IMR-90 (cell line): ENCODE measurements at regions not wholly inside any gene's neighbourhood (a gene's known extent, or its start where the extent isn't known, plus 50 kb on each side); places are given as distances from the start of the nearest gene placed in this dataset.

Experiments
- ATAC-seq: fragments of 200-7000 bp; cut with Tn5 transposase; 2 replicates; pipeline ENCODE4 v1.9.1; 2020; ENCODE audit warnings: low read depth, mild to moderate bottlenecking, moderate library complexity
- BruUV-seq: library from RNA; stranded (reverse); fragments of 400-500 nt; replicated peaks from 2 replicates; lab custom pipeline; 2021; lab: Mats Ljungman, UMichigan
- CTCF ChIA-PET: fragments of 300-600 bp; formaldehyde crosslinking; extraction: SDS; loops from one replicate; lab custom pipeline; 2021; ENCODE audit warnings: antibody characterized with exemption; lab: Yijun Ruan, JAX
- POLR2A ChIA-PET: fragments of 300-600 bp; sonication (Branson Sonifier 250); formaldehyde crosslinking; loops from one replicate; lab custom pipeline; 2022; ENCODE audit warnings: antibody characterized with exemption; ENCODE audit not compliant: unreplicated experiment; lab: Charles Lee
- DNase-seq: peaks from one replicate; pipeline ENCODE4 v3.0.0; 2013
- H2AFZ ChIP-seq: replicated peaks from 2 replicates; pipeline ENCODE3; 2013; ENCODE audit warnings: low read length, mild to moderate bottlenecking; ENCODE audit not compliant: poor library complexity
- H2AK5ac ChIP-seq: 2 replicates; pipeline ENCODE4 v1.6.1; 2013; ENCODE audit warnings: low read depth, low read length, inconsistent platforms
- H2AK9ac ChIP-seq: replicated peaks from 2 replicates; pipeline ENCODE3; 2013; ENCODE audit warnings: mild to moderate bottlenecking, low read depth, low read length, moderate library complexity; ENCODE audit not compliant: poor library complexity
- H2BK120ac ChIP-seq: 2 replicates; pipeline ENCODE4 v1.6.1; 2013; ENCODE audit warnings: low read depth, low read length, inconsistent platforms
- H2BK15ac ChIP-seq: 3 replicates; pipeline ENCODE4 v1.6.1; 2013; ENCODE audit warnings: low read depth, low read length, inconsistent platforms
- H2BK20ac ChIP-seq: 2 replicates; pipeline ENCODE4 v1.6.1; 2013; ENCODE audit warnings: low read depth, mild to moderate bottlenecking, inconsistent platforms, low read length, moderate library complexity
- H2BK5ac ChIP-seq: 2 replicates; pipeline ENCODE4 v1.6.1; 2013; ENCODE audit warnings: mild to moderate bottlenecking, low read depth, low read length, inconsistent platforms; ENCODE audit not compliant: poor library complexity, severe bottlenecking
- H3K14ac ChIP-seq: replicated peaks from 2 replicates; pipeline ENCODE4 v1.6.1; 2013; ENCODE audit warnings: low read depth, low read length, inconsistent platforms
- H3K18ac ChIP-seq: 2 replicates; pipeline ENCODE4 v1.6.1; 2013; ENCODE audit warnings: low read depth, low read length, control low read depth
- H3K23ac ChIP-seq: 2 replicates; pipeline ENCODE4 v1.6.1; 2013; ENCODE audit warnings: low read depth, low read length, inconsistent platforms
- H3K27ac ChIP-seq: 2 replicates; pipeline ENCODE4 v1.5.1; 2013; ENCODE audit warnings: mild to moderate bottlenecking, control low read depth, low read length; ENCODE audit not compliant: insufficient read depth
- H3K27me3 ChIP-seq: 2 replicates; pipeline ENCODE4 v1.6.1; 2013; ENCODE audit warnings: low read length; ENCODE audit not compliant: control insufficient read depth, insufficient read depth
- H3K36me3 ChIP-seq: 2 replicates; pipeline ENCODE4 v1.6.1; 2013; ENCODE audit warnings: low read length, mixed read lengths; ENCODE audit not compliant: control insufficient read depth, insufficient read depth
- H3K4ac ChIP-seq: 2 replicates; pipeline ENCODE4 v1.6.1; 2013; ENCODE audit warnings: low read depth, low read length, inconsistent platforms
- H3K4me1 ChIP-seq: 2 replicates; pipeline ENCODE4 v1.6.1; 2013; ENCODE audit warnings: low read length, mixed read lengths; ENCODE audit not compliant: control insufficient read depth, insufficient read depth
- H3K4me2 ChIP-seq: 2 replicates; pipeline ENCODE4 v1.6.1; 2013; ENCODE audit warnings: low read depth, mild to moderate bottlenecking, control low read depth, low read length, moderate library complexity
- H3K4me3 ChIP-seq: 2 replicates; pipeline ENCODE4 v1.5.1; 2013; ENCODE audit warnings: low read depth, mild to moderate bottlenecking, control low read depth, low read length, moderate library complexity; ENCODE audit not compliant: insufficient read depth
- H3K56ac ChIP-seq: 2 replicates; pipeline ENCODE4 v1.6.1; 2013; ENCODE audit warnings: low read length, inconsistent platforms; ENCODE audit not compliant: insufficient read depth; ENCODE audit errors: extremely low read depth
- H3K79me1 ChIP-seq, 2 experiments: 2 replicates each; pipeline ENCODE4 v1.6.1; 2013; ENCODE audit warnings: low read length in 2 of 2, inconsistent platforms in 1 of 2, low read depth in 1 of 2
- H3K9ac ChIP-seq: 2 replicates; pipeline ENCODE4 v1.6.1; 2013; ENCODE audit warnings: low read depth, low read length, control low read depth
- H3K9me1 ChIP-seq: 2 replicates; pipeline ENCODE4 v1.6.1; 2013; ENCODE audit warnings: low read length, inconsistent platforms; ENCODE audit not compliant: insufficient read depth
- H3K9me3 ChIP-seq: 2 replicates; pipeline ENCODE4 v1.6.1; 2013; ENCODE audit warnings: low read length; ENCODE audit not compliant: control insufficient read depth, insufficient read depth
- H4K20me1 ChIP-seq: 2 replicates; pipeline ENCODE4 v1.6.1; 2013; ENCODE audit warnings: low read length, inconsistent platforms; ENCODE audit not compliant: insufficient read depth
- H4K5ac ChIP-seq: 2 replicates; pipeline ENCODE4 v1.6.1; 2013; ENCODE audit warnings: mild to moderate bottlenecking, low read depth, low read length, control low read depth
- H4K8ac ChIP-seq, 2 experiments: 2 replicates each; pipeline ENCODE4 v1.6.1; 2013; ENCODE audit warnings: low read depth in 2 of 2, low read length in 2 of 2, control low read depth in 1 of 2, inconsistent platforms in 1 of 2
- H4K91ac ChIP-seq: 2 replicates; pipeline ENCODE4 v1.6.1; 2013; ENCODE audit warnings: low read depth, low read length, inconsistent platforms; ENCODE audit not compliant: insufficient read depth
- MAZ ChIP-seq: IDR thresholded peaks from 2 replicates; pipeline ENCODE4 v1.6.1; 2012; ENCODE audit warnings: low read depth, mild to moderate bottlenecking, low read length, improper control_type of control experiment, moderate library complexity, borderline replicate concordance
- WGBS, 2 experiments: methylation state at CpG; one replicate each; pipeline versions ENCODE4 v1.1.5 to v1.1.7; 2013; ENCODE audit warnings: missing lambda C conversion rate in 2 of 2; ENCODE audit not compliant: insufficient read length in 1 of 2; ENCODE audit errors: extremely low coverage in 2 of 2; 5-methylcytosine and 5-hydroxymethylcytosine counted together
- dilution Hi-C: fragments of 300-500 bp; cut with HindIII; formaldehyde crosslinking; loops from one replicate; pipeline ENCODE4 v1.14.3; 2018; ENCODE audit warnings: low sequenced_read_pairs; ENCODE audit not compliant: unreplicated experiment
- in situ Hi-C: fragments of 300-500 bp; cut with MboI; formaldehyde crosslinking; loops from 3 replicates; pipeline ENCODE4 v1.14.3; 2019; ENCODE audit warnings: low sequenced_read_pairs, inconsistent platforms, mixed read lengths
- intact Hi-C: fragments of 100-400 bp; cut with micrococcal nuclease; formaldehyde crosslinking; loops from 2 replicates; pipeline ENCODE4 v1.10.0; 2022

- DNase-seq (no peak), ATAC-seq (no peak)
- Histone ChIP-seq H3K9me1 (no peaks in the 10 kb centered on the region), H2BK5ac (no peak overlapping the region), H2AK5ac (no peak overlapping the region), H3K79me1 (no peaks in the 10 kb centered on the region), H4K91ac (no peak overlapping the region), H3K4me2 (no peak overlapping the region), H3K9me3 (no peaks in the 10 kb centered on the region), H3K4me1 (no peaks in the 10 kb centered on the region; the same call in 1 of the 2 replicates), H3K36me3 (no peaks in the 10 kb centered on the region), H3K14ac (no peak overlapping the region), H2BK120ac (no peak overlapping the region), H4K20me1 (no peaks in the 10 kb centered on the region), H2AFZ (no peak overlapping the region), H3K18ac (no peak overlapping the region), H2AK9ac (no peak overlapping the region), H2BK15ac (no peak overlapping the region), H3K27me3 (no peaks in the 10 kb centered on the region), H3K4me3 (no peak overlapping the region), H3K4ac (no peak overlapping the region), H4K5ac (no peak overlapping the region), H3K56ac (no peak overlapping the region), H4K8ac (no peak overlapping the region), H3K27ac (no peak overlapping the region), H2BK20ac (no peak overlapping the region), H3K9ac (no peak overlapping the region), H3K23ac (no peak overlapping the region)
- dilution Hi-C loops, result no loop called here
- WGBS, 2 experiments, result no CpG with 5 or more reads among the region's 1 CpG
- BruUV-seq, result no TSS peak
- TF ChIP-seq MAZ, result no peak
- POLR2A ChIA-PET, result no interaction called here
- CTCF ChIA-PET, result no interaction called here
- in situ Hi-C loops, result no loop called here
- intact Hi-C loops, result no loop called here
These were observed 362.7 kb upstream of the B3GALT2 start for GRCh38 chr1:193549081-193549480.
